Fibroblast of lung (primary cell): ENCODE measurements at regions not wholly inside any gene's neighbourhood (a gene's known extent, or its start where the extent isn't known, plus 50 kb on each side); places are given as distances from the start of the nearest gene placed in this dataset.

Experiments used
- CTCF ChIP-seq, 2 donors: IDR thresholded peaks in 1 of 2; conservative IDR thresholded peaks in 1 of 2; 1 replicate in 1 of 2; 2 replicates in 1 of 2; pipeline ENCODE4 v1.5.1; 2011 to 2012; ENCODE audit warnings: low read length in 2 of 2, control low read depth in 1 of 2, inconsistent platforms in 1 of 2, low read depth in 1 of 2, mild to moderate bottlenecking in 1 of 2
- EZH2 ChIP-seq: IDR thresholded peaks from 2 replicates; pipeline ENCODE4 v1.5.1; 2012; ENCODE audit warnings: low read length, control low read depth, mild to moderate bottlenecking; ENCODE audit errors: missing control alignments

DNA sequence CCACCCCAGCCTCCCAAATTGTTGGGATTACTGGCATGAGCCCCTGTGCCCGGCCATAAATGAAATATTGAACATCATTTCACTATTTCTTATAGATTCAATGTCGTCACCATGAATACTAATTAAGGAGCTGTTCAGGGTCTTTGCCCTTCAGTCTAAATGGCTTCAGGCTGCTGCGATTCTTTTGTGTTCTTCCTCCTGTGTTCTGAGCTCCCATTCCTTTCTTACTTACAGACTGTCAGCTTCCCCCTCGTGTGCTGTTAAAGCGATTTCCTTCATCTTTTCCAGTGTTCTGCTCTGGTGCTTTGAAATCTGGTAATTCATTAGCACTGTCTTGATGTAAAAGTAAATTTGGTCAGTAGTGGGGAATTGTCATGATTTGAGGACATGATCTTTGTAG is 63.3 kb upstream of the PRDM1 start:
- no peak for TF ChIP-seq CTCF (conservative IDR thresholded peaks at IDR 0.05 in 1 of 2, IDR thresholded peaks at IDR 0.05 in 1 of 2; ENCODE audit: low read depth in 1 of 2, low read length in 2 of 2)
- no peak for TF ChIP-seq EZH2
